ENCODE measurements at regions not wholly inside any gene's neighbourhood (a gene's known extent, or its start where the extent isn't known, plus 50 kb on each side); places are given as distances from the start of the nearest gene placed in this dataset.

DNA sequence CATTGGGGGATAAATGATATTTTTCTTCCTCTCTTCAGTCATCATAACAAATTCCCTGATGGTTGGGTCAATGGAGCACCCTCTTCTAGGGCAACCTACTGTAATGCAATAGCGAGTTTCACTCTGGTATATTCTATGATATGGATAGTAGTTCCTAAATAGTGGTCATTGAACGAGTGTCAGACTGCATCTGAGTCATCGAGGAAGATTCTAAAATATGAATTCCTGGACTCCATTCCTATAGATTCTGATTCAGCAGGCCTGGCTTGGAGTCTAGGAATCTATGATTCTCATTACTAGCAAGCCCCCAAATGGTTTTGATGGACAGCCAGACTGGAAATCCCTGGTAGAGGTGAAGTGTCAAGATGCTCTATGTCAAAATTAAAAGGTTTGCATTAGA lies 254.5 kb downstream of the BUB3 start:
- Histone ChIP-seq H3K4me1 (peaks cover under 1% of the 10 kb centered on the region; the same call in 1 of the 2 replicates), H3K27ac (no peak overlapping the region), H3K4me3 (no peak overlapping the region), H3K9ac (no peak overlapping the region), H3K9me3 (peaks cover 30% of the 10 kb centered on the region), H3K36me3 (peaks cover 4% of the 10 kb centered on the region; the same call in 1 of the 2 replicates), H3K4me2 (no peak overlapping the region), H3K27me3 (no peaks in the 10 kb centered on the region), H4K20me1 (no peaks in the 10 kb centered on the region)
- TF ChIP-seq Cebpa-rat (IDR thresholded peaks at IDR 0.05), result no peak

DNA sequence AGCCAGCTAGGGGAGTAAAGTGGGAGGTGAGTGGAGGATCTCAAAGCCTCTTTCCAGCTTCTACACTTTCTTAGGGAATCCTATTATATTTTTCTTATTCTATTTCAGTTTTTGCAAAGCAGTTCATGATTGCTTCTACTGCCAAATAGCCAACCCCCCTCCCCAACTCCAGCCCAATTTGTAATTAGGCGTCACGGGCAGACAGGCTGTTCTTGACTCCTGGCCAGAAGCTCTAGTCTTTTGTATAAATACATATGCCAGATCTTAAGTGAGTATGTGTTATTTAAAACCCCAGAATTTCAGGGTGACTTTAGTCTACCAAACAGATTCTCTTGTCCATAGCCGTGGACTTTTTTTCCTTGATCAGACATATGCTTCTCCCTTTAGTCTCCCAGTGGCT lies 255.2 kb downstream of the BUB3 start:
- Histone ChIP-seq H3K27ac (no peak overlapping the region), H3K36me3 (peaks cover 4% of the 10 kb centered on the region; the same call in 1 of the 2 replicates), H3K4me3 (no peak overlapping the region), H3K4me2 (no peak overlapping the region), H3K27me3 (no peaks in the 10 kb centered on the region), H4K20me1 (no peaks in the 10 kb centered on the region), H3K9ac (no peak overlapping the region), H3K9me3 (peaks cover 22% of the 10 kb centered on the region), H3K4me1 (no peaks in the 10 kb centered on the region)
- no peak for TF ChIP-seq Cebpa-rat (IDR thresholded peaks at IDR 0.05)

DNA sequence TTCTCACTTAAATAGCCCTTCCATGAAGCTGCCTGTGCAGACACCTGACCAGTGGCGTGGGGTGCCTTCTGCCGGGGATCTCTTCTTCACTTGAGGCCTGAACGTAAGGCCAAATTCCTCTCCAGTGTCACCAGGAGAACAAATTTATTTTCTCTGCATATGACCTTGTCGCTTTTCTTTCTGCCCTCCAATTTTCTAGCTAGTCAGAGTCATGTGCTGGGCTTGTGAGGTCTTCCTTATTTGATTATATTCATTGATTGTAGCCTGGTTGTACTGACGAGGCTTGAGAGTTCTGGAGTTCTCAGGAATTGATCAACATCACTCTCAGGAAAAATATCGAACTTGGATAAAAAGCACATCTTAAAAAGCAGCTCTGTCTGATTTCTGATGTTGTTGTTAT lies 255.7 kb downstream of the BUB3 start:
- Histone ChIP-seq H3K36me3 (peaks cover 4% of the 10 kb centered on the region; the same call in 1 of the 2 replicates), H3K9ac (no peak overlapping the region), H3K27me3 (no peaks in the 10 kb centered on the region), H3K4me3 (no peak overlapping the region), H3K27ac (no peak overlapping the region), H4K20me1 (no peaks in the 10 kb centered on the region), H3K4me2 (no peak overlapping the region), H3K9me3 (peaks cover 18% of the 10 kb centered on the region; the same call in 1 of the 2 replicates), H3K4me1 (no peaks in the 10 kb centered on the region)
- no peak for TF ChIP-seq Cebpa-rat (IDR thresholded peaks at IDR 0.05)

DNA sequence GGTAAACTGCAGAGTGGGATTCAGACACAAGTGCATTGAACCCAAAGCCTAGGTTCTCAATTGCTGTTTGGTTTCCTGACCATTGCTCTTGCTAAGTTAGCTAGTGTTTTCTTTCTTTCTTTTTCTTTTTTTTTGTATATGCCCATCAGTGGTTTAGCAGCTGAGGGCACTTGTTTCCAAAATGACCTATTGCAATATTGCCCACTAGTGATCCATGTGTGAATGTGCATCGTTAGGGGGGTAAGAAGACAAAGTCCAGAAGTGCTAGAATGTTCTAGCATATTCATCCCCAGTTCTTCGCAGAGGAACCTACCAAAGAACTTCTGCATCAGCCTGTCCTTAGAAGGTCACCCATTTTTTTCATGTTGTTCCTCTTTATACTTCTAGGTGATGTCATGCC lies 252.8 kb upstream of the GPR26 start:
- Histone ChIP-seq H3K27me3 (no peaks in the 10 kb centered on the region), H3K4me3 (no peak overlapping the region), H3K4me2 (no peak overlapping the region), H3K27ac (no peak overlapping the region), H4K20me1 (no peaks in the 10 kb centered on the region), H3K9ac (no peak overlapping the region), H3K36me3 (peaks cover 4% of the 10 kb centered on the region; the same call in 1 of the 2 replicates), H3K4me1 (no peaks in the 10 kb centered on the region), H3K9me3 (0 out of 2 replicates have a peak, but pooled peaks cover 7% of the 10 kb centered on the region)
- TF ChIP-seq Cebpa-rat (IDR thresholded peaks at IDR 0.05), result no peak

DNA sequence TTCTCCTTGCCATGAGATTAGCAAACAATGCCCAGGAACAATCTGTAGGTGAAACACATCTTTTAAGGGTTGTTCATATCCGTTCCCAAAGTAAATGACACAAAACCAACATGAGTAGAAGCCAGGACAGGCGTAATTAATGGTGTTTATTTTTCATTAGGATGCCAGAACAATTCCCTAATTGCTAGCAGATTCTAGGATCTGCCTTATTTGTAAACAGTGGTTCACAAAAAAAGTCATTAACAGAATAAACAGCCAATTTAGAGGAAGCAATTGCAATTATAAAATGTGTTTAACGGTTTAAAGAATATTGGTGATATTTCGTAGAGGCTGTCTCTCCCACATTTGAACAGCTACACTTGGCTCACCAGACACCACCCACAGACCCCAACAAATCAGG lies 250.6 kb upstream of the GPR26 start:
- no peak overlapping the region for H3K4me3 ChIP-seq
- peaks cover 16% of the 10 kb centered on the region; the same call in 1 of the 2 replicates for H3K9me3 ChIP-seq
- H3K27me3 ChIP-seq, result no peaks in the 10 kb centered on the region
- no peak overlapping the region for H3K4me2 ChIP-seq
- no peak overlapping the region for H3K9ac ChIP-seq
- no peak for TF ChIP-seq Cebpa-rat (IDR thresholded peaks at IDR 0.05)
- no peaks in the 10 kb centered on the region for H3K4me1 ChIP-seq
- H4K20me1 ChIP-seq, result no peaks in the 10 kb centered on the region
- H3K27ac ChIP-seq, result no peak overlapping the region
- H3K36me3 ChIP-seq, result peaks cover 4% of the 10 kb centered on the region; the same call in 1 of the 2 replicates

DNA sequence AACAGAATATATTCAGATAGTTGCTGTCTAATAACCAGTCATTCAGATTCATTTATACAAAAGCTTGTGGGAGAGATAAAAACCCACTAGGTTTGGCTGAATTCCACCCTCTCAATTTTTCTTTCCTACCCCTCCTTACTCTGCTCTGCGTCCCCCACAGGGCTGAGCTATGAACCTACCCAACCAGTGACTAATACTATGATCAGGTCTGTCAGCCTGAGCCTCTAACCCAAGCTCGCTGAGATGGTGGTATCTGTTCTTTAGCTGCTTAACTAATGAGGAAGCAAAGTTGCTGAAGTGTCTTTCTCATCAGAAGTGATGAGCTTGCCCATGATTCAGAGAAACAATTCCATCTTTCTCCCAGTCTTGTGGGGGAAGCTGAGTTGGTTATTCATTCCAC lies 248.7 kb upstream of the GPR26 start:
- H3K4me2 ChIP-seq, result no peak overlapping the region
- H3K27ac ChIP-seq, result no peak overlapping the region
- no peak overlapping the region for H3K9ac ChIP-seq
- H3K4me3 ChIP-seq, result no peak overlapping the region
- peaks cover 3% of the 10 kb centered on the region; the same call in 1 of the 2 replicates for H3K36me3 ChIP-seq
- no peaks in the 10 kb centered on the region for H3K27me3 ChIP-seq
- H3K9me3 ChIP-seq, result peaks cover 8% of the 10 kb centered on the region; the same call in 1 of the 2 replicates
- H3K4me1 ChIP-seq, result no peaks in the 10 kb centered on the region
- no peak for TF ChIP-seq Cebpa-rat (IDR thresholded peaks at IDR 0.05)
- no peaks in the 10 kb centered on the region for H4K20me1 ChIP-seq

DNA sequence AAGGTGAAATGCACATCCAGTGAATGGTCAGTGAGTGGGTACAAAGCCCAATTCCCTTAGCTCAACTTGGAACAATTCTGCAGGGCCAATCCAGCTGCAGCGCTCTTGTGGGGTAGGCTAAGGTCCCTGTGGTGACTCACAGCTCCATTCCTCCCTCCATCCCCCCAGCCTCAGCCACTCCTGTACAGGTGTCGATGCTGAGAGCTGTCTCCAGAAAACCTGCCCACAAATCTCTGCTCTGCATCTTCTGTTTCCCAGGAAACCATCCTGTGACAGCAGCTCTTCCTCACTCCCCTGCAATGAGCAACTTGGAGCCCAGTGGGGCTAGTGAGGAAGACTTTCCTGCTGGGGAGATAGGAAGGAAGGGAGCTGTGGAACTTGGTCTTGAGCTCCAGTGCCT lies 244.7 kb upstream of the GPR26 start:
- no peak for TF ChIP-seq Cebpa-rat (IDR thresholded peaks at IDR 0.05)
- Histone ChIP-seq H3K9ac (no peak overlapping the region), H3K4me2 (no peak overlapping the region), H3K4me1 (no peaks in the 10 kb centered on the region), H4K20me1 (no peaks in the 10 kb centered on the region), H3K36me3 (no peaks in the 10 kb centered on the region; the same call in 1 of the 2 replicates), H3K4me3 (no peak overlapping the region), H3K27me3 (no peaks in the 10 kb centered on the region), H3K27ac (no peak overlapping the region), H3K9me3 (peaks cover 8% of the 10 kb centered on the region; the same call in 1 of the 2 replicates)

DNA sequence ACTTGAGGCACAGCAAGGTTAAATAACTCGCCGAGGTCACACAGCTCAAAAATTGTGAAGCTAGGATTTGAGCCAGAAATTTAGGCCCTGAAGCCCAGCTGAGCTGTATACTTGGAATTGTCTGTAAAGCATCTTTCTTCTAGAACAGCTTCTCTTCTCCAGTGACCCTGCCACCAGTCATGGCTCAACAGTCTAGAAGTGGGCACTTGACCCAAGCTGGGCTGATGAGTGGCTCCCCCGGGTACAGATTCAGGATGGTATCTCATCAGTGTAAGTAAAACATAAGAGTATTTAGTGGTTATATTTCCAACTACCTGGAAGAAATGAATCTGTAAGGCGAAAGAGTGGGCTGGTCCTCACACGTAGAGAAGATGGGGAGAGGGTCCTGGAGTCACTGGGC lies 243.9 kb upstream of the GPR26 start:
- Histone ChIP-seq H3K9ac (no peak overlapping the region), H3K27me3 (no peaks in the 10 kb centered on the region), H4K20me1 (no peaks in the 10 kb centered on the region), H3K27ac (no peak overlapping the region), H3K4me3 (no peak overlapping the region), H3K4me2 (no peak overlapping the region), H3K36me3 (no peaks in the 10 kb centered on the region; the same call in 1 of the 2 replicates), H3K9me3 (peaks cover 8% of the 10 kb centered on the region; the same call in 1 of the 2 replicates), H3K4me1 (no peaks in the 10 kb centered on the region)
- no peak for TF ChIP-seq Cebpa-rat (IDR thresholded peaks at IDR 0.05)

- no peak overlapping the region for H3K4me2 ChIP-seq
- H3K27me3 ChIP-seq, result no peaks in the 10 kb centered on the region
- H3K9ac ChIP-seq, result no peak overlapping the region
- H3K4me3 ChIP-seq, result no peak overlapping the region
- TF ChIP-seq Cebpa-rat (IDR thresholded peaks at IDR 0.05), result no peak
- no peaks in the 10 kb centered on the region for H3K4me1 ChIP-seq
- no peak overlapping the region for H3K27ac ChIP-seq
- H3K9me3 ChIP-seq, result 0 out of 2 replicates have a peak, but pooled peaks cover 1% of the 10 kb centered on the region
- no peaks in the 10 kb centered on the region for H4K20me1 ChIP-seq
- H3K36me3 ChIP-seq, result no peaks in the 10 kb centered on the region; the same call in 1 of the 2 replicates
Observed at GRCh38 chr10:123424537-123424936, 241.6 kb upstream of the GPR26 start.

DNA sequence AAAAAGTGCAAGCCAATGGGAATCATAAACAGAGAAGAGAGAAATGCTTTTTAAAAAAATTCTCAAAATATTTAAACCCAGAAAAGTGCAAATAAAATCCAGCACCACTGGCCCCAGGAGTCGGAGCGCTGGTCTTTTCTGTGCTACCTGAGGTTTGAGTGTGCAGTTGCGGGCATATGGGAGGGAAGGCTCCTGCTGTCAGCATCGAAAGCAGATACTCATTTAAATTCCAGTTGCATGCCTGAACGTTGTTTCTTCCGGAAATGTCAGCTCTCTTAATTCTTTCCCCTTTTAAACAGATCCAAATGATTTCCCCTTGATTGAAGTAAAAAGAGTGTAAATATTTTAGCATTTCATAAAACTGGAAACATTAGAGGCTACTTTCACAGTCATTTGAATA lies 240.5 kb upstream of the GPR26 start:
- Histone ChIP-seq H3K27me3 (no peaks in the 10 kb centered on the region), H3K36me3 (no peaks in the 10 kb centered on the region), H3K9me3 (no peaks in the 10 kb centered on the region), H3K4me2 (no peak overlapping the region), H4K20me1 (no peaks in the 10 kb centered on the region), H3K4me1 (no peaks in the 10 kb centered on the region), H3K4me3 (no peak overlapping the region), H3K9ac (no peak overlapping the region), H3K27ac (no peak overlapping the region)
- TF ChIP-seq Cebpa-rat (IDR thresholded peaks at IDR 0.05), result no peak

Data from BLaER1 (cell line).